GM12878 (cell line): ENCODE measurements at regions not wholly inside any gene's neighbourhood (a gene's known extent, or its start where the extent isn't known, plus 50 kb on each side); places are given as distances from the start of the nearest gene placed in this dataset.

Experiments used
- ATAC-seq: fragments of 200-7000 bp; cut with Tn5 transposase; 3 replicates; pipeline ENCODE4 v1.9.1; 2020; ENCODE audit warnings: mild to moderate bottlenecking, moderate library complexity
- BruUV-seq: library from RNA; stranded (reverse); fragments of 400-500 nt; replicated peaks from 2 replicates; lab custom pipeline; 2021; lab: Mats Ljungman, UMichigan
- CTCF ChIA-PET: fragments of 300-600 bp; sonication (Branson Sonifier 250); formaldehyde crosslinking; extraction: SDS; loops from one replicate; lab custom pipeline; 2021; ENCODE audit warnings: inconsistent platforms; lab: Yijun Ruan, JAX
- POLR2A ChIA-PET: fragments of 350-600 bp; formaldehyde crosslinking; extraction: SDS; loops from one replicate; lab custom pipeline; 2021; ENCODE audit warnings: inconsistent platforms; lab: Charles Lee
- RAD21 ChIA-PET: fragments of 300-600 bp; sonication (Branson Sonifier 250); formaldehyde crosslinking; loops from one replicate; lab custom pipeline; 2023; ENCODE audit warnings: antibody characterized with exemption; ENCODE audit not compliant: unreplicated experiment; lab: Charles Lee
- SMC1A ChIA-PET: fragments of 300-600 bp; sonication (Branson Sonifier 250); formaldehyde crosslinking; loops from one replicate; lab custom pipeline; 2023; ENCODE audit not compliant: unreplicated experiment, uncharacterized antibody; lab: Charles Lee
- DNase-seq: peaks from one replicate; pipeline ENCODE4 v3.0.0-alpha.2; 2011; ENCODE audit warnings: low read depth, low spot score
- FAIRE-seq: peaks from 3 replicates; lab custom pipeline; 2011; peaks lifted over from hg19 to GRCh38; lab: Jason Lieb, UNC
- H2AFZ ChIP-seq: 2 replicates; pipeline ENCODE4 v1.6.0; 2011; ENCODE audit warnings: low read depth, low read length, control low read depth; ENCODE audit not compliant: control insufficient read depth
- H3K27ac ChIP-seq: 2 replicates; pipeline ENCODE4 v1.5.1; 2011; ENCODE audit warnings: control low read depth; ENCODE audit not compliant: control insufficient read depth, insufficient read depth
- H3K27me3 ChIP-seq, 2 experiments: replicated peaks in 1 of 2; 2 replicates each; pipeline versions ENCODE4 v1.6.0 to v1.6.1; 2011; ENCODE audit warnings: low read length in 1 of 2; ENCODE audit not compliant: control insufficient read depth in 2 of 2, insufficient read depth in 2 of 2
- H3K36me3 ChIP-seq, 2 experiments: 2 replicates each; pipeline ENCODE4 v1.5.1; 2011; ENCODE audit warnings: low read length in 1 of 2; ENCODE audit not compliant: control insufficient read depth in 2 of 2, insufficient read depth in 2 of 2
- H3K4me1 ChIP-seq: 2 replicates; pipeline ENCODE4 v1.6.1; 2011; ENCODE audit warnings: mild to moderate bottlenecking, low read length, moderate library complexity, mixed read lengths; ENCODE audit not compliant: control insufficient read depth, insufficient read depth
- H3K4me2 ChIP-seq: 2 replicates; pipeline ENCODE4 v1.6.0; 2011; ENCODE audit warnings: control low read depth; ENCODE audit not compliant: control insufficient read depth, insufficient read depth
- H3K4me3 ChIP-seq: fragments of 200-600 bp; sonication (generic); 2 replicates; pipeline ENCODE4 v1.5.1; 2016
- H3K79me2 ChIP-seq: 2 replicates; pipeline ENCODE4 v1.6.0; 2011; ENCODE audit warnings: low read length; ENCODE audit not compliant: control insufficient read depth, insufficient read depth
- H3K9ac ChIP-seq: 2 replicates; pipeline ENCODE4 v1.8.0; 2011; ENCODE audit warnings: low read length, control low read depth, mixed read lengths; ENCODE audit not compliant: control insufficient read depth, insufficient read depth
- H3K9me3 ChIP-seq: replicated peaks from 3 replicates; pipeline ENCODE4 v1.5.1; 2011; ENCODE audit warnings: mild to moderate bottlenecking, low read length; ENCODE audit not compliant: control insufficient read depth, insufficient read depth
- H4K20me1 ChIP-seq: 2 replicates; pipeline ENCODE4 v1.6.0; 2011; ENCODE audit not compliant: control insufficient read depth, insufficient read depth
- IRF4 ChIP-seq: IDR thresholded peaks from 2 replicates; pipeline ENCODE4 v1.6.1; 2011; ENCODE audit warnings: low read depth, low read length
- KLF5 ChIP-seq: fragments of 450-650 bp; IDR thresholded peaks from 2 replicates; pipeline ENCODE4 v1.6.1; 2014; ENCODE audit warnings: mild to moderate bottlenecking; ENCODE audit not compliant: partially characterized antibody
- LARP7 ChIP-seq: fragments of 450-650 bp; IDR thresholded peaks from 2 replicates; pipeline ENCODE4 v1.6.1; 2017; ENCODE audit warnings: mild to moderate bottlenecking
- WGBS: methylation state at CpG from one replicate; pipeline ENCODE4 v1.1.6; 2016; ENCODE audit warnings: low lambda C conversion rate; ENCODE audit not compliant: insufficient replicate concordance, insufficient coverage; ENCODE audit errors: missing lambda C conversion rate; 5-methylcytosine and 5-hydroxymethylcytosine counted together
- in situ Hi-C: fragments of 300-500 bp; cut with MboI; formaldehyde crosslinking; loops from 9 replicates; pipeline ENCODE4 v1.14.3; 2018; ENCODE audit warnings: mixed read lengths
- intact Hi-C: fragments of 100-400 bp; cut with micrococcal nuclease; formaldehyde crosslinking; loops from one replicate; pipeline ENCODE4 v1.14.2; 2022; ENCODE audit not compliant: unreplicated experiment
- TF ChIP-seq, protein P1 (sequence below): fragments of 150-350 bp; IDR thresholded peaks from 2 replicates; pipeline ENCODE4 v1.6.1; 2014; ENCODE audit warnings: mild to moderate bottlenecking, low read depth, low read length

DNA sequence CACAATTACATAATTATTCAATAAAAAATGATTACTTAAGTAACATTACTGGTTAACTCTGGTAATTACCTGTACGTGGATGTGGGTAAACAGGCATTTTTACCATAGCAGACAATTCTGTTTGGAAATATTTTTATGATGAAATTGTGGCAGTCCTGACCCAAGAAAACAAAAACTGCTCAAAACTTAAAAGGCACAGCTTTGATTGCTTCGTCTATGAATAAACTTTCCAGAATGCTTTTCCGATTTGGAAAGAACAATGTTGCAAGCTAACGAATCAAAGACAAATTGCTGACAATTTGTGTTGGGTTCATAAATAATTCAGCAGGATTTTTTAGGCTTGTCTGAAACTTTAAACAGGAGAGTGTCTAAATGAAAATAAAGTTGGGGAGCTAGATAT is 150.6 kb upstream of the GYPA start:
- FAIRE-seq, result no peak
- H3K4me1 ChIP-seq, result no peaks in the 10 kb centered on the region
- intact Hi-C loops, result no loop called here
- RAD21 ChIA-PET, result no interaction called here
- H3K9me3 ChIP-seq, result no peaks in the 10 kb centered on the region
- no peaks in the 10 kb centered on the region for H4K20me1 ChIP-seq
- POLR2A ChIA-PET, result no interaction called here
- no peaks in the 10 kb centered on the region for H3K79me2 ChIP-seq
- TF ChIP-seq LARP7, result no peak
- TF ChIP-seq KLF5, result no peak
- TF ChIP-seq IRF4, result no peak
- TF ChIP-seq, all 136 proteins: peak for 0
- Histone ChIP-seq H2AFZ (no peak overlapping the region), H3K4me2 (no peak overlapping the region), H3K27me3 (no peaks in the 10 kb centered on the region), H3K27ac (no peak overlapping the region), H3K4me3 (no peak overlapping the region), H3K36me3 (no peaks in the 10 kb centered on the region), H3K9ac (no peak overlapping the region)
- BruUV-seq, result no TSS peak
- ChIA-PET CTCF (no interaction called here), SMC1A (no interaction called here)
- ATAC-seq (no peak), DNase-seq (no peak)
- 6% methylated on average over 4 of the region's 4 CpGs for whole genome bisulfite sequencing
- in situ Hi-C loops, result no loop called here

DNA sequence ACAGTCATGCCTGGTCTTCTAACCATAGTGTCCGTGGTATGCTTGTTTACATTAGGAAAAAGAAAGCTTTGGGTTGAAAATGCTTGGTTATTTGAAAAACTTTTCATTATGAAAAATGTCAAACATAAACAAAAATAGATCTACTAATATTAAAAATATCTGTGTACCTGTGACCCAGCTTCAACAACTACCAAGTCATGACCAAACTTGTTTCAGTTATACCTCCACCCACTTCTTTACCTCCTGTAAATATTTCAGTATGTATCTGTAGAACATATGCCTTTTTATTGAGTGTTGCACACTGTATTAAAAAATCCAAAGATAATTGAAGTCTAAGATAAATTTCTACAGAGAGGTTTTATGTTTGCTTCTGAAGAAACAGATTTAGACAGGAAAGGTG is 153.7 kb upstream of the GYPA start:
- RAD21 ChIA-PET, result no interaction called here

More for the DNA sequence above, 153.7 kb upstream of the GYPA start:
- Histone ChIP-seq H4K20me1 (no peaks in the 10 kb centered on the region), H3K27ac (no peak overlapping the region), H3K4me1 (no peaks in the 10 kb centered on the region), H3K4me3 (no peak overlapping the region), H2AFZ (no peak overlapping the region), H3K36me3 (no peaks in the 10 kb centered on the region), H3K27me3 (no peaks in the 10 kb centered on the region), H3K79me2 (no peaks in the 10 kb centered on the region), H3K4me2 (no peak overlapping the region), H3K9me3 (no peaks in the 10 kb centered on the region), H3K9ac (no peak overlapping the region)
- no TSS peak for BruUV-seq
- CTCF ChIA-PET, result no interaction called here
- intact Hi-C loops, result no loop called here
- DNase-seq, result no peak
- SMC1A ChIA-PET, result no interaction called here
- in situ Hi-C loops, result no loop called here
- no peak for ATAC-seq
- FAIRE-seq, result no peak
- 0% methylated on average over 1 of the region's 1 CpG for WGBS
- POLR2A ChIA-PET, result no interaction called here
- TF ChIP-seq, protein P1, sequence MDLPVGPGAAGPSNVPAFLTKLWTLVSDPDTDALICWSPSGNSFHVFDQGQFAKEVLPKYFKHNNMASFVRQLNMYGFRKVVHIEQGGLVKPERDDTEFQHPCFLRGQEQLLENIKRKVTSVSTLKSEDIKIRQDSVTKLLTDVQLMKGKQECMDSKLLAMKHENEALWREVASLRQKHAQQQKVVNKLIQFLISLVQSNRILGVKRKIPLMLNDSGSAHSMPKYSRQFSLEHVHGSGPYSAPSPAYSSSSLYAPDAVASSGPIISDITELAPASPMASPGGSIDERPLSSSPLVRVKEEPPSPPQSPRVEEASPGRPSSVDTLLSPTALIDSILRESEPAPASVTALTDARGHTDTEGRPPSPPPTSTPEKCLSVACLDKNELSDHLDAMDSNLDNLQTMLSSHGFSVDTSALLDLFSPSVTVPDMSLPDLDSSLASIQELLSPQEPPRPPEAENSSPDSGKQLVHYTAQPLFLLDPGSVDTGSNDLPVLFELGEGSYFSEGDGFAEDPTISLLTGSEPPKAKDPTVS, result no peak
